Upper lobe of left lung (tissue), 6 donors: ENCODE measurements at regions not wholly inside any gene's neighbourhood (a gene's known extent, or its start where the extent isn't known, plus 50 kb on each side); places are given as distances from the start of the nearest gene placed in this dataset.

Experiments
- ATAC-seq, 2 donors: fragments of 200-7000 bp; cut with Tn5 transposase; one replicate each; pipeline ENCODE4 v1.9.1; 2022; ENCODE audit warnings: mild to moderate bottlenecking in 2 of 2, moderate library complexity in 2 of 2; ENCODE audit not compliant: low FRiP score in 2 of 2
- DNase-seq, 2 donors: peaks; one replicate each; pipeline ENCODE4 v3.0.0-alpha.2; 2019 to 2020
- H3K27ac ChIP-seq, 4 donors: fragments of 200-600 bp; sonication (generic); one replicate each; pipeline ENCODE4 v1.5.1; 2016 to 2019
- H3K27me3 ChIP-seq, 4 donors: fragments of 200-600 bp; sonication (generic); one replicate each; pipeline ENCODE4 v1.5.1; 2017 to 2019
- H3K36me3 ChIP-seq, 4 donors: fragments of 200-600 bp; sonication (generic); one replicate each; pipeline ENCODE4 v1.5.1; 2016 to 2019
- H3K4me1 ChIP-seq, 4 donors: fragments of 200-600 bp; sonication (generic); one replicate each; pipeline ENCODE4 v1.5.1; 2018 to 2019
- H3K4me3 ChIP-seq, 4 donors: fragments of 200-600 bp; sonication (generic); one replicate each; pipeline ENCODE4 v1.5.1; 2017 to 2019; ENCODE audit warnings: mild to moderate bottlenecking in 2 of 4, moderate library complexity in 1 of 4
- H3K9me3 ChIP-seq, 4 donors: fragments of 200-600 bp; sonication (generic); one replicate each; pipeline ENCODE4 v1.5.1; 2018 to 2019
- EP300 ChIP-seq, 4 donors: sonication (generic); formaldehyde crosslinking; IDR thresholded peaks; one replicate each; pipeline ENCODE4 v1.5.1; 2017; ENCODE audit warnings: antibody characterized with exemption in 4 of 4, control low read depth in 2 of 4
- POLR2A ChIP-seq, 4 donors: fragments of 450-650 bp; IDR thresholded peaks; one replicate each; pipeline ENCODE4 v1.5.1; 2016 to 2017; ENCODE audit warnings: antibody characterized with exemption in 4 of 4, mild to moderate bottlenecking in 2 of 4
- POLR2AphosphoS5 ChIP-seq, 2 donors: sonication (generic); formaldehyde crosslinking; IDR thresholded peaks; one replicate each; pipeline ENCODE4 v1.5.1; 2017; ENCODE audit warnings: antibody characterized with exemption in 2 of 2
- WGBS, 2 donors: methylation state at CpG; one replicate each; pipeline ENCODE4 v1.1.5; 2017 to 2018; 5-methylcytosine and 5-hydroxymethylcytosine counted together
- TF ChIP-seq, protein P1 (sequence below), 6 experiments: fragments of 450-650 bp in 4 of 6; fragments of 200-600 bp in 2 of 6; sonication (generic) in 2 of 6; IDR thresholded peaks; one replicate each; pipeline ENCODE4 v1.5.1; 2016 to 2019; ENCODE audit warnings: antibody characterized with exemption in 6 of 6
- donor health status: DM: no; HTN: no; CAD: no; lungs with moderate emphysema.
- donor health status: DM: no; HTN: yes; CAD: no; lungs with severe emphysema.

DNA sequence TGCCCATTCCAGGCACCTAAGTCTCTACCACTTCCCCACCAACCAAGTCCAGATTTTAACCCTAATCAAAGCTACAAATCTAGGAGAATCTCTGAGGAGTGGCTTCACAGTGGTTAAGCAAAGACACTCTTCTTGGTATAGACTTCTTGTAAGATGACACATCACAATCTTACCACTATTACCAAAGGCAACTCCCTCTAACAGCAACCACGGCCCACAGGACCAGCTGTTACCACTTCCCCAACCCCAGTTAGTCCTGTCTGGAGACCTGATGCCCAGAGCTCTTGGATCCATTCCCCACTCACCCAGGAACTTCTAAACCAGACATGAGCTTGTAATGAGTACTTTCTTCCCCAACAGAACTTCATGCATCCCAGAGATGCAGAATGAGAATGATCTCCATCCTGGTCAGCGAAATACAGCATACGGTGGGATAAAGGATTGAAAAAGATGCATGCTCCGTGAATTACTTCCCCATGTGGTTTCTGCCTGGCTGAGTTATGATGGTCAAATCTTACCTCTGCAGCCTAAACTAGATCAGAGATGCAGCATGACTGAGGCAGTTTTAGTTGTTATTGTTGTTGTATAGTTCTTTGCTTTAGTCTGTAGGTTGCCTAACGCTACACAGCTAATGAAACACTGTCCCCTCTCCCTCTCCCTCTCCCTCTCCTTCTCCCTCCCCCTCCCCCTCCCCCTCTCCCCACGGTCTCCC is 87.7 kb upstream of the FOXN3 start:
- peak; percentile 69 to 87 for ATAC-seq
- 66 to 80% methylated on average over 6 of the region's 6 CpGs for WGBS, 2 donors
- TF ChIP-seq EP300 (IDR thresholded peaks at IDR 0.05), result no peak
- TF ChIP-seq POLR2A (IDR thresholded peaks at IDR 0.05), result no peak
- TF ChIP-seq, protein P1, sequence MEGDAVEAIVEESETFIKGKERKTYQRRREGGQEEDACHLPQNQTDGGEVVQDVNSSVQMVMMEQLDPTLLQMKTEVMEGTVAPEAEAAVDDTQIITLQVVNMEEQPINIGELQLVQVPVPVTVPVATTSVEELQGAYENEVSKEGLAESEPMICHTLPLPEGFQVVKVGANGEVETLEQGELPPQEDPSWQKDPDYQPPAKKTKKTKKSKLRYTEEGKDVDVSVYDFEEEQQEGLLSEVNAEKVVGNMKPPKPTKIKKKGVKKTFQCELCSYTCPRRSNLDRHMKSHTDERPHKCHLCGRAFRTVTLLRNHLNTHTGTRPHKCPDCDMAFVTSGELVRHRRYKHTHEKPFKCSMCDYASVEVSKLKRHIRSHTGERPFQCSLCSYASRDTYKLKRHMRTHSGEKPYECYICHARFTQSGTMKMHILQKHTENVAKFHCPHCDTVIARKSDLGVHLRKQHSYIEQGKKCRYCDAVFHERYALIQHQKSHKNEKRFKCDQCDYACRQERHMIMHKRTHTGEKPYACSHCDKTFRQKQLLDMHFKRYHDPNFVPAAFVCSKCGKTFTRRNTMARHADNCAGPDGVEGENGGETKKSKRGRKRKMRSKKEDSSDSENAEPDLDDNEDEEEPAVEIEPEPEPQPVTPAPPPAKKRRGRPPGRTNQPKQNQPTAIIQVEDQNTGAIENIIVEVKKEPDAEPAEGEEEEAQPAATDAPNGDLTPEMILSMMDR (IDR thresholded peaks at IDR 0.05), result no peak
- TF ChIP-seq POLR2AphosphoS5 (IDR thresholded peaks at IDR 0.05), result no peak
- H3K4me3 ChIP-seq, result no peak overlapping the region
- no peaks in the 10 kb centered on the region for H3K36me3 ChIP-seq
- no peak overlapping the region for H3K27ac ChIP-seq
- H3K9me3 ChIP-seq, result no peaks in the 10 kb centered on the region
- peak in 1 of 2 donors; percentile 43 for DNase-seq
- H3K4me1 ChIP-seq, result peaks cover 3 to 18% (median 9%) of the 10 kb centered on the region in 4 donors
- H3K27me3 ChIP-seq, result no peaks in the 10 kb centered on the region

DNA sequence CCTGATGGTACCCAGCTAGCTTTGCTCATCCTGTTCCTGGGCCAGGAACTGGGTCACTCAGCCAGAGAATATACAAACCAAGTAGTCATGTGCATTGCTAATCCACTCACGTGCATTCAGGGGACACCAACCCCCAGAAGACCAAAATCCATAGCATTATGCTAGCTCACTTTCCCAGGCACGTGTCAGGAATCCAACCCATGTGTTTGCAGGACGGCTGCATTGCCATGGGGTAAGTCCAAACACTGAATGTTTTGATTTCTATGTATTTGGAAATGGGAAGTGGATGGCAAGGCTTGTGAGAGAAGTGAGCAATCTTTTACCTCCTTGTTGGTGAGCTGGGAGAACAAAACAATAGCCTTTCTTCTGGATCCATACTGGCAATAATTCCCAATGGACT is 87.1 kb upstream of the FOXN3 start:
- DNase-seq (no peak), ATAC-seq (peak in 1 of 2 donors; percentile 72)
- peaks cover 3 to 18% (median 9%) of the 10 kb centered on the region in 4 donors for H3K4me1 ChIP-seq
- no peaks in the 10 kb centered on the region for H3K36me3 ChIP-seq
- no peak overlapping the region for H3K27ac ChIP-seq
- H3K27me3 ChIP-seq, result no peaks in the 10 kb centered on the region
- no peak overlapping the region for H3K4me3 ChIP-seq
- 38 to 57% methylated on average over 3 of the region's 3 CpGs for WGBS, 2 donors
- no peaks in the 10 kb centered on the region for H3K9me3 ChIP-seq
- TF ChIP-seq, protein P1 (IDR thresholded peaks at IDR 0.05), result no peak
- TF ChIP-seq POLR2AphosphoS5 (IDR thresholded peaks at IDR 0.05), result no peak
- TF ChIP-seq EP300 (IDR thresholded peaks at IDR 0.05), result no peak
- no peak for TF ChIP-seq POLR2A (IDR thresholded peaks at IDR 0.05)

DNA sequence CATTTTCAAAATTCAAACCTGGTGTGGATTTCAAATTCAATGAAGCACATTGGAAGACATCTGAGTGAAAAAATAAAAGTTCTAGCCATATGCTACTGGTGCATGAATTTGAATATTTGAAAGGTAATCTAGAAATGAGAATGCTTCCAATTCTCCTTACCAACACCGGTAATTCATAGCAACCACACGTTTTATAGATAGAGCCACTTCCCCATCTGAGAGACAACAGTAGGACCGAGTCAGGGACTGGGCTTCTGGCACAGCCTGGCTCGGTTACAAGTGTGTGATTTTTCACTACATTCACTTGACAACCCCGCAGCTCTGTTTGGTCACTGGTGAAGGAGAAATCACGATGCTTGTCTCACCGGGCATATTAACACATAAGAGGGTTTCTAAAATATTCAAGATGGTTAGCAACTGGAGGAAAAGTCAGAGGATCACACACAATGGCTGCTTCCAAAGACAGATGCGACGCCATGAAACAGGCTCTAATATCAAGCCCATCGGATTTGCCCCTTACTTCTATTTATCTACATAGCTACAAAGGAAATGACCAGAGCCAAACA is 86.5 kb upstream of the FOXN3 start:
- ATAC-seq (peak in 1 of 2 donors; percentile 52), DNase-seq (no peak)
- no peak overlapping the region for H3K4me3 ChIP-seq
- 71 to 75% methylated on average over 10 of the region's 10 CpGs for WGBS, 2 donors
- H3K27ac ChIP-seq, result no peak overlapping the region
- no peaks in the 10 kb centered on the region for H3K36me3 ChIP-seq
- peaks cover 3 to 18% (median 9%) of the 10 kb centered on the region in 4 donors for H3K4me1 ChIP-seq
- H3K27me3 ChIP-seq, result no peaks in the 10 kb centered on the region
- TF ChIP-seq EP300 (IDR thresholded peaks at IDR 0.05), result no peak
- no peaks in the 10 kb centered on the region for H3K9me3 ChIP-seq

DNA sequence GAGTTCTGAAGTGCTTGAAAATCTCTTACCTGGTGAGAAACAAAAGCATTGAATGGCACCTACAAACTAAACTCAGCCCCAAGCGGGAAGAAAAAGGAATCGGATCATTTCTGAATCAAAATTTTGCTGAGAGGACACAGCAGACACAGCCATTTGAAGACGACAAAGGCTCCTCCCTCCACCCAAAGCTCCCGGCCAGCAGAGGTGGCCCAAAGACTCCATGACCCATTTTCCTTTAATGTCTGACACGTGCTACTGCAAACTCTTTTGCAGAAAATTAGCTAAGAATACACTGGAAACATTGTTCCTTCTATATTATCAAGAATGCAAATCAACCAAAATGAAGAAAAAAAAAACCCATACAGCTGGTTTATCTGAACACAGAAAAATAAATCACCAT is 85.9 kb upstream of the FOXN3 start:
- TF ChIP-seq EP300 (IDR thresholded peaks at IDR 0.05) (no peak), POLR2A (IDR thresholded peaks at IDR 0.05) (no peak)
- WGBS, 2 donors, result 78 to 86% methylated on average over 5 of the region's 5 CpGs
- peaks cover 3 to 16% (median 9%) of the 10 kb centered on the region in 4 donors for H3K4me1 ChIP-seq
- ATAC-seq (no peak), DNase-seq (no peak)
- no peaks in the 10 kb centered on the region for H3K27me3 ChIP-seq
- no peak overlapping the region for H3K4me3 ChIP-seq
- no peaks in the 10 kb centered on the region for H3K36me3 ChIP-seq
- no peaks in the 10 kb centered on the region for H3K9me3 ChIP-seq
- no peak overlapping the region for H3K27ac ChIP-seq

DNA sequence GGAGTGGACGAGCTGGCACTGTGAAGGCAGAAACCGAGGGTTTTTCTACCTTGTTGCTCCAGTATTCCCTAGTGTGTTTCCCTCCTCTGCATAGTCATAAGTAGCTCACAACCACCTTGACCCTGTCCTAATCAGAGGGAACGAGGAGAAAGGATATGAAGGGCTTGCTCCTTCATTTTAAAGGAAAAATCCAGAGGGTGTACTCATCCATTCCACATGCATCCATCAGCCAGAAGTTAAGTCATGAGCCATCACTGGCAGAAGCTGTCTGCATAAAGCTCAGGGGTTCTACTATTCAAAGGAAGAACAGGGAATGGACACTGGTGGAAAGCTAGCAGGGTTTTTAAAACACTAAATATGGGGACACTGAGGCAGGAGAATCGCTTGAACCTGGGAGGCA is 84.3 kb upstream of the FOXN3 start:
- H3K4me1 ChIP-seq, result peaks cover 3 to 13% (median 8%) of the 10 kb centered on the region in 4 donors
- no peak overlapping the region for H3K4me3 ChIP-seq
- DNase-seq, result no peak
- H3K27ac ChIP-seq, result no peak overlapping the region
- WGBS, 2 donors, result 96% methylated on average over 4 of the region's 4 CpGs
- ATAC-seq, result no peak
- TF ChIP-seq, protein P1 (IDR thresholded peaks at IDR 0.05), result no peak
- no peak for TF ChIP-seq EP300 (IDR thresholded peaks at IDR 0.05)
- TF ChIP-seq POLR2AphosphoS5 (IDR thresholded peaks at IDR 0.05), result no peak
- no peak for TF ChIP-seq POLR2A (IDR thresholded peaks at IDR 0.05)
- no peaks in the 10 kb centered on the region for H3K36me3 ChIP-seq
- no peaks in the 10 kb centered on the region for H3K27me3 ChIP-seq
- H3K9me3 ChIP-seq, result no peaks in the 10 kb centered on the region

DNA sequence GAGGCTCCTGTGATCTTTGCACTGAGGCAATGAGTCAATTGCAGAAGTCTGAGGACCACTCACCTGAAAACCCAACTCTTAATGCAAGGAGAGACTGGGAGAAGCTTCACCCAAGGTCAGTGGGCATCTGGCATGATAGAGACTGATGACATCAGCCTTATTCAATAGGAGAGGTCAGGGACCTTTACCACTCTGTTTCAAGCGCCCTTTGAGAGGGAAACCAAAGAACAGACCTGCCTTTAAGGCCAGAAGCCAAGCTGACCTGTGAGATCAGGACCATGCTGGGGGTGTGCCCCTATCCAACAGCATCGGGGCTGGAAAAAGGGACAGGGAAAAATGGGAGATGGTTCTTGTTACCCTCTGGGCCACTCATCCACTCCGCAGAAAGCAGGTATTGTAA is 83.3 kb upstream of the FOXN3 start:
- Histone ChIP-seq H3K4me3 (no peak overlapping the region), H3K9me3 (no peaks in the 10 kb centered on the region), H3K27ac (no peak overlapping the region), H3K36me3 (no peaks in the 10 kb centered on the region), H3K4me1 (peaks cover 3 to 13% (median 8%) of the 10 kb centered on the region in 4 donors), H3K27me3 (no peaks in the 10 kb centered on the region)
- TF ChIP-seq POLR2AphosphoS5 (IDR thresholded peaks at IDR 0.05) (no peak), EP300 (IDR thresholded peaks at IDR 0.05) (no peak), POLR2A (IDR thresholded peaks at IDR 0.05) (no peak)
- TF ChIP-seq, protein P1 (IDR thresholded peaks at IDR 0.05), result no peak
- no peak for DNase-seq
- 88% methylated on average over 3 of the region's 3 CpGs for WGBS, 2 donors
- ATAC-seq, result no peak
